22Rv1 (cell line): ENCODE measurements at regions not wholly inside any gene's neighbourhood (a gene's known extent, or its start where the extent isn't known, plus 50 kb on each side); places are given as distances from the start of the nearest gene placed in this dataset.

Experiments used
- H3K27ac ChIP-seq: fragments of 450-650 bp; 2 replicates; pipeline ENCODE4 v1.5.1; 2017
- CTCF ChIP-seq: fragments of 450-650 bp; IDR thresholded peaks from 2 replicates; pipeline ENCODE4 v1.5.1; 2017; ENCODE audit warnings: mild to moderate bottlenecking
- ZFX ChIP-seq: fragments of 450-650 bp; IDR thresholded peaks from 2 replicates; pipeline ENCODE4 v1.6.1; 2017; ENCODE audit warnings: antibody characterized with exemption, borderline replicate concordance

GRCh38 chr9:89933578-89933977 is 328.8 kb downstream of the GADD45G start:
- TF ChIP-seq ZFX = no peak
- TF ChIP-seq CTCF = no peak

GRCh38 chr9:89935115-89935514 is 330.3 kb downstream of the GADD45G start:
- TF ChIP-seq ZFX (no peak), CTCF (no peak)
- no peak overlapping the region for H3K27ac ChIP-seq

More at GRCh38 chr9:89933578-89933977, 328.8 kb downstream of the GADD45G start:
- H3K27ac ChIP-seq = no peak overlapping the region

GRCh38 chr9:89935801-89936200 is 331.0 kb downstream of the GADD45G start:
- TF ChIP-seq ZFX (no peak), CTCF (no peak)
- no peak overlapping the region for H3K27ac ChIP-seq

- H3K27ac ChIP-seq = no peak overlapping the region
- TF ChIP-seq CTCF = no peak
- TF ChIP-seq ZFX = no peak
These were observed 332.2 kb downstream of the GADD45G start for GRCh38 chr9:89937051-89937450.

- H3K27ac ChIP-seq = no peak overlapping the region
- TF ChIP-seq ZFX = no peak
These were observed 334.4 kb downstream of the GADD45G start for GRCh38 chr9:89939181-89939580.

- TF ChIP-seq CTCF (no peak), ZFX (no peak)
These were observed 334.9 kb downstream of the GADD45G start for GRCh38 chr9:89939626-89940292.

GRCh38 chr9:89940625-89941024 is 335.8 kb downstream of the GADD45G start:
- no peak overlapping the region for H3K27ac ChIP-seq
- TF ChIP-seq ZFX = no peak
- TF ChIP-seq CTCF = no peak

More at GRCh38 chr9:89939626-89940292, 334.9 kb downstream of the GADD45G start:
- H3K27ac ChIP-seq = no peak overlapping the region

- no peak overlapping the region for H3K27ac ChIP-seq
- TF ChIP-seq ZFX = no peak
- no peak for TF ChIP-seq CTCF
These were observed 337.1 kb downstream of the GADD45G start for GRCh38 chr9:89941875-89942274.
